GM19328 (cell line): ENCODE measurements at regions not wholly inside any gene's neighbourhood (a gene's known extent, or its start where the extent isn't known, plus 50 kb on each side); places are given as distances from the start of the nearest gene placed in this dataset.

Experiments
- ATAC-seq: cut with Tn5 transposase; IDR thresholded peaks from one replicate; pipeline ENCODE4 v1.9.1; 2021; ENCODE audit warnings: mild to moderate bottlenecking, moderate library complexity; ENCODE audit not compliant: unreplicated experiment

GRCh38 chr4:66636349-66636748 is 909.0 kb downstream of the CENPC start:
- ATAC-seq: no peak

DNA sequence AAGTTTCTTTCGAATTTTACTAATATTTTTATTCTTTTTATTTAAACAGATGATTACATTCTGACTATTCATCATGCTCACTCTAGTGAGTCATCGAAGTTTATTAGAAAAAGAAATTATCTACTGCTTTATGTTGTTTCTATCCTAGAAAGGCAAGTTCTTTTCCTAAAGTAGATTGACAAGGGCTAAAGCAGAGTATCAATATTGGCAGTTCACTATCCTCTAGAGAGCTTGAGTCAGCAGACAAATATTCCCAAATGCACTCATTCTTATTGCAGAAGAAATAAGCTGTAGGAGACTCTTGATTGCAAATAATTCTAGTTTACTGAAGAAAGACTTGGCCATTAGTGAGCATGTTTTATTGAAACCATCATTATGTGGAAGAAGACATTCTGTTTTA is 911.8 kb downstream of the CENPC start:
- ATAC-seq: no peak

DNA sequence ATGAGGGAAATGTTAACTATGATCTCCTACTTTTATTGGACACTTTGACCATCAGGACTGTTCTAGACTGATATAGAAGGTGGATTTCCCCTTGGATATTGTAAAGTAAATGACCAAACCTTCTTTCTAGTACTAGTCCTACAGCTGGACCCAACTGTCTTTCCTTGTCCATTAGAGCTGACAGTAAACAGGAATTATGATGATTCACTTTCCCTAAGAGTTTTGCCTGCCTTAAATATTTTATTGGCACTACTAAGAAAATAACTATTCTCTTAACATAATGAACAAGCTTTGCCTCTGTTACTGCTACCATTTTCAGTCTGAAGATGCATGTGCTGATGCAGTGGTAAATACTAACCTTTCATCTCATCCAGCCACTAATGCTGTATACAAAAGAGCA is 915.4 kb downstream of the CENPC start:
- no peak for ATAC-seq

DNA sequence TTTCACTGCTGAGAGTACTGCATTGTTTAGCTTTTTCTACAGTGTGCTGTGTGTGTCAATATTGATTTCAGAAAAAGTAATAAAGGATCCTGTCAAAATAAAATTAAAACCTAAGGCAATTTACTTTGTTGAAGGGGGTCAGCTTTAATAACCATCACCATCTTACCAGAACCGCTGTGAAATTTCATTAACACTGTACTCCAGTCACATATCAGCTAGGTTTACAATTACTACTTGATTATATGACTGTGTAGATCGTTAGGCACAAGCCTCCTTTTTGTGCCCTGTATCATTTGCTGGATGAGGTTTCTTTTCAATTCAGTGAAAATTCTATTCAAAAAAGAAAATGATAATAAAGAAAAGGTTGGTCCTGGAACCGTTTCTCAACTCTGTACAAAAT is 917.2 kb downstream of the CENPC start:
- no peak for ATAC-seq

DNA sequence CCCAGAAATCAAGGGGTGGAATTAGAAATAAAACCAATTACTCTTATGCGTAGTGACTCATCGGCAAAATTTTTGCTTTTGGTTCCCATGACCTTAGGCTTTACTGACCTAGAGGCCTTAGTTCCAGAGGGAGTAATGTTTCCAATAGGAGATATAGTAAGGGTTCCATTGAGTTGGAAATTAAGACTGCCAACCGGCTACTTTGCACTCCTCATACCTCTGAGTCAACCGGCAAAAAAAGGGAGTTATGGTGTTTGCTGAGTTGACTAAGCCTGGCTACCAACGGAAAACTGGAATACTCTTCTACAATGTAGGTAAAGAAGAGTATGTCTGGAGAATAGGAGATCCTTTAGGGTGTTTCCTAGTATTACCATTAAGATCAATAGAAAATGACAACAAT is 919.8 kb downstream of the CENPC start:
- no peak for ATAC-seq

- ATAC-seq: no peak
Observed at GRCh38 chr4:66613591-66613990, 931.7 kb downstream of the CENPC start.

- ATAC-seq: no peak
Observed at GRCh38 chr4:66609014-66609413, 936.3 kb downstream of the CENPC start.

- ATAC-seq: no peak
Observed at GRCh38 chr4:66606908-66607307, 936.6 kb upstream of the EPHA5 start.

DNA sequence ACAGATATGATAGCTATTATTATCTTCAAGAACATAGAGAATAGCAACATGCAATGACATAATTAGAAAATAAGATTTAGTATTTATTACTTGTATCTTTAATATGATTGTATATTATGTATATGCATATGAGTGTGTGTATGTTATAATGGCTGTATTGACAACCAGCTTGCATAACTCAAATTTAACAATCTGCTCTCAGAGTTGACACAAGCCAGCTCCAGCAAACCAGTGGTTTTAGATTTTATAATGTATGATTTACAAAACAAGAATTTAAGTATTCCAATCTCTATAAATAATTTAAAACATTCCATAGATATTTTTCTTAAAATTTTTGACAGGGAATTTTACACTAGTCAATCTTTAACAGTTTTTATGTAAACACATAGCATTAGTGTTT is 935.9 kb upstream of the EPHA5 start:
- no peak for ATAC-seq

DNA sequence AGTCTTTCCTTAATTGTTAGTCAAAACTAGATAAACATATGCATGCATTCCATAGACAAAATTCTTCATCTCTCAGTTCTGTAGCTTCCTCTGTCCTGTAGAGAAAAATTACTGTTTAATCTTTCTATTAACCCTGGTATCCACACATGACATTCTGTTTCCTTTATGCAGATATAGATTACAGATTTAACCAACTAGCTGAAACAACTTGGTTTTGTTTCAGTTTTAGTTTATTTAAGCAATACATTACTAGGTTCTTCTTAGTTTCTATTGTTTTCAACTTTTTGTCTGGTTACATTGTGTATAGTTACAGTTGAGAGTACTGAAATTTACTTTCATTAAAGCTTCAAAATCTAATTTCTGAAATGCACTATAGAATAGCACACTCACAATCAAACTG is 933.9 kb upstream of the EPHA5 start:
- no peak for ATAC-seq

- ATAC-seq: no peak
Observed at GRCh38 chr4:66602622-66603021, 932.3 kb upstream of the EPHA5 start.

- no peak for ATAC-seq
Observed at GRCh38 chr4:66591968-66592367, 921.7 kb upstream of the EPHA5 start.

DNA sequence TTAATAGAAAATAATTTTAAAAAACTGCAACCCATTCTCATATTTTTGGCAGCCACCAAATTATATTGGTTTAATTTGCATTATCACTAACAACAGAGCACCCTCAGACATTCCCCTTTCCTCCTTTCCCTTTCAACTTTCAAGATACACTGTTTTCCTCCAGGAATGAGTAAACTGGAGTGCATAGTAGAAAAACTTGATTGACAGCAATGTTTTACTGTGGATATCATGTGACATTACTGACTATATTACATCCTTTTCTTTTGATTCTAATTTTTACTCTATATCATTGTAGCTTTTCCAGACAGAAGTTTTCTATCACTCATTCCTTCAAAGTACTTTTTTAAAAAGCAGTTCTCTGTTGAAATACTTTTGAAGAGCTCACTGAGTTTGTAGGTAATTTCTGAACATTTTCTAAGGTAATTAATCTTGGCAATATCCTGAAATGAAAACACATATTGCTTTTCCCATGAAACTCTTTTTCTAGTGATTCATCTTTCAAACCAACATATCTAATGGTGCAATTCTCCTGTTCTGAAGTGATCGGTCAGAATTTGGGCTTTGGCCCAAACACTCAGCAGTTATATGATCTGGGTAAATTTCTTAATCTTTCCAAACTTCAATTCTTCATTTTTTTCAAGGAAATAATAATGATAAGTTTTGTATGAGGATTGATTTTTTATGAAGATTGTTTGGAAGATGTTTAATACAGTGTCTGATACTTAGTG is 920.4 kb upstream of the EPHA5 start:
- ATAC-seq: no peak

GRCh38 chr4:66589183-66589582 is 918.9 kb upstream of the EPHA5 start:
- ATAC-seq: no peak

DNA sequence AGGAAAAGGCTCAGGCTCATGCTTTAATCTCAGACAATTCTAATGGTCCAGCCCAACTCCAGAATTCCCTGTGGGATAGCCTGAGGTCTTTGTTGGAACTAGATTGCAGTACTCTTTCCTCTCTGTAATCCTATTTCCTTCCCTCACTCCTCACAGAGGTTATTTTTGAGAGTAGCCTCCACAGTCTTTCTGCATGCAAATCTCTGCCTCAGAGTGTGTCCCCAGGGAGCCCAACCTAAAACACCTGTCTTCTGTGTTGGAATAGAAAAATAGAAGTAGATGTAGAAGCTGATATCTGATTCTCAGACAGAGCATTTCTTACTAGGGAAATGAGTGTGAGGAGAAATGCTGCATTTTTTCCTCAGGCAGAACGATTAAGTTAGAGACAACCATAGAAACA is 915.5 kb upstream of the EPHA5 start:
- no peak for ATAC-seq

DNA sequence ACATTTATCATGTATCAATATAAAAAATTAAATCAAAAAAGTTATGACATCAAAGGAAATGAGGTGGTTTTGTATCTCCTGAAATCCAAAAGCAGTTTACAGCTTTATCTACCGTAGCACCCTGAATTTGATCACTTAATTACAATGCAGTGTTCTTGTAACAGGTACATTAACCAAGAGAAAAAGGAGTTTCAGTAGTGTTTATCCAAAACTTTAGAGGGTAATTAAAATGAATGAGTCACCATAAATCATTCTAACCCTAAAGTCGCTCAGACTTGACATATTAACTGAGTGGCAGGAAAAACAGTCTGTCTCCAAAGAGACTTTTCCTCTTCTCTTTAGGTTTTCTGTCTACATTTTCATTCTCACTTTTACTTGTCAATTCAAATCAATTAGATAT is 907.6 kb upstream of the EPHA5 start:
- no peak for ATAC-seq

GRCh38 chr4:66575008-66575696 is 904.9 kb upstream of the EPHA5 start:
- ATAC-seq: no peak

DNA sequence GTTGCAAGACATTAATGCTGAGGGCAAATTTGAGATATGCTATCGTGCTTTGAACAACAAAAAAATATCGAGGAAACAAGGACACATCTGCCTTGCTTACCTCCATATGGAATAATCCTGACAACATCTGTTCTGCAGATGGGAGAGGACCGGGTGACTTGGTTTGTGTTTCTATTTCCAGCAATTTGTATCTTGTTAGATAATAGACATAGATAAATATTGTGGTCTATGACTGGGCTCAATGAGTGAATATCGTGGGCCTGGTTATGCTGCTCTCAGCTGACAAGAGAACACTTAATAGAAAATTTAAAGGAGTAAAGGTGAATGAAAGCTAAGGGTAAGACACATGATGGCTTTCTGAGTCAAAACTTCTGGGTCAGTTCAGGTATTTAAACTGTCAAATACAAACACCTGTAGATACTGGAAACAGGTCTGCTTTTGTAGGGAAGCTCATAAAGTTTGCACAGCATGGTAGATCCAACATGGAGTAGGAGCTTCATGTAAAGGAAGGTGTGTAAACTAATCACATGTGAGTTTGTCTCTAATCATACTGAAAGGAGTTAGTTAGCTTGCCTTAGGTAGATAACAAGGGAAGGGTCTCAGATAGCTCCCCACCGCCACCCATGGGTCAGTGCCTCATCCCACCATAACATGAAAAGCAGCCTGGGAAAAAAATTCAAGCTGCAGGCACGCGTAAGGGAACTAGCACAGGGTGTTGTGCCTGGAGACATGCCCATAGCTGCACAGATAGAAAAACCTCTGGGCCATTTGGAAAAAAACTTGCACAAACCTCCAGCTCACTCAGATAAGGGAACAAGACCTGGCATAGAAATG is 904.1 kb upstream of the EPHA5 start:
- no peak for ATAC-seq

GRCh38 chr4:66572949-66573348 is 902.7 kb upstream of the EPHA5 start:
- no peak for ATAC-seq

DNA sequence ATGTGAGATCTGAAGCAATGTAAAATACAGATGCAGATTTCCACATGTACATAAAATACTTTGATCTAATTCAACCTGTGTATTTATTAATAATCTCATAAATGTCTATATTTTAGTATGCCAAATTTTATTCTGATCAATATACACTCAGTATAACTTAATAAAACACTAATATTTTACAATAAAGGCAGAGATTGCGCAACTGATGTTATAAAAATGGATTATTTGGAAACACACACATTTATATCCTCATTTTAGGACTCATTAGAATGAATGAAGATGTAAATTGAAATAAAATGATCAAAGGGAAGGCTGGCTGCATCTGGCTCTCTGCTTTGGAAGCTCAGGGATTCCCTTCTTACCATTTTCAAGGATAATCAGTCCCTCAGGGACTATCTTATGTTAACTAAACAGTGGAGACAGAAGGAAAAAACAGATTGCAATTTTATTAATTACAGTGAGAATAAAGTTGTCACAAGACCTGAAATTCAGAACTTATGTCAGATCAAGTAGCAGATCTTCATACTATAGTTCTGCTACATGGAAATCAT is 900.9 kb upstream of the EPHA5 start:
- no peak for ATAC-seq

DNA sequence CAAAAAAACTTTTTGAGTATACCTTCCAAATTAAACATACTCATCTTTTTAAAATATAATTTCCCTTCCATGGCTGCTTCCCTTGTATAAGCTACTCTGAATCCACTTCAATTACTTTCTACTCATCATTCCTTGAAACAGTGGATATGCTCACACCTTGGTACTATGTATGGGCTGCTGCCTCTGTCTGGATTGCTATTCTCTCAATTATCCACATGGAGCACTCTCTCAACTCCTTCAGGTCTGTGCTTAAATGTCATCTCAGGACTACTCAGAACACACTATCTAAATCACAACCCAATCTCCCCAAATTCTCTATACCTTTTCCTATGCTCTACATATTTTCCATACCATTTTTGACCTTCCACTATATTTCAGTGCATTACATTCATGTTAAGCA is 898.9 kb upstream of the EPHA5 start:
- no peak for ATAC-seq

DNA sequence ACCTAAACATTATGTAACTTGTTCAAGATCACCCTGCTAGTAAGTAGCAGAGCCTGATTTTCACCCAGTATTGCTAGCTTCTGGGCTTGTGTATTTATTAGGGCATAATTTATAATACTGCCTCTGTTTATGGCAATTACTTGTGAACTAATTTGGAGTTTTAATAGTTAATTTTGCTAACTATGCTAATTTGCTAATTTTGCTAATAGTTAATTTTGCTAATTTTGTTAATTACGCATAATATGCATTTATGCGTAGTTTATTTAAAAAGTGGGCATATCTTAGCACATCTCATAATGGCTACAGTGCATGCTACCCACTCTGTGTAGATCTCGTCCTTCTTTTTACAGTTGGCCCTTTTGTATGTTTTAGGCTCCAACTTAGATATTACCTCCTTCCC is 898.1 kb upstream of the EPHA5 start:
- ATAC-seq: no peak
